GM03348 (cell line): ENCODE measurements at regions not wholly inside any gene's neighbourhood (a gene's known extent, or its start where the extent isn't known, plus 50 kb on each side); places are given as distances from the start of the nearest gene placed in this dataset.
"Not testable (repeated sequence)": the region's sequence is repeated elsewhere in the genome, so short reads cannot be mapped to it uniquely, and the experiment has no call there.

ENCODE experiments used
- DNase-seq: peaks from one replicate; pipeline ENCODE4 v3.0.0; 2012; ENCODE audit warnings: low spot score

- no peak for DNase-seq
These were observed 520.2 kb upstream of the NUDT12 start for GRCh38 chr5:104082754-104083153.

DNA sequence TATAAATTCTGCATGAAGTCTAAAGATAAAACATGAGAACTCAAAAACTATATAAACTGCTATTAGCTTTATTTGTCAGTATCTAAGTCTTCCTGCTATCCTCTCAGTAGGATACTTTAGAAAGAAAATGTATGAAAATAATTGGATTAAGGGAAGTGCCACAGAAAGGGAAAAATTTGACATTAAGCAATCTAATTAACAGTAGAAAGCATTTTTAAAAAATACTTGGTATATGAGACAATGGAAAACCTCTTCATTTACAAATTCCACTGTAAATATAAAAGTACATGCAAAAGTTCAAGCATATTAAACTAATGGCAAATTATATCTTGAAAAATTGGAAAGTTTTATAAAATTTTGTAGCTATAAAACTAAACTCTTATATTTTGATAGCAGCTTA, 518.6 kb upstream of the NUDT12 start:
- no peak for DNase-seq

- DNase-seq, result no peak
These were observed 518.1 kb upstream of the NUDT12 start for GRCh38 chr5:104080646-104081175.

- DNase-seq, result not testable (repeated sequence)
These were observed 517.5 kb upstream of the NUDT12 start for GRCh38 chr5:104079861-104080645.

DNA sequence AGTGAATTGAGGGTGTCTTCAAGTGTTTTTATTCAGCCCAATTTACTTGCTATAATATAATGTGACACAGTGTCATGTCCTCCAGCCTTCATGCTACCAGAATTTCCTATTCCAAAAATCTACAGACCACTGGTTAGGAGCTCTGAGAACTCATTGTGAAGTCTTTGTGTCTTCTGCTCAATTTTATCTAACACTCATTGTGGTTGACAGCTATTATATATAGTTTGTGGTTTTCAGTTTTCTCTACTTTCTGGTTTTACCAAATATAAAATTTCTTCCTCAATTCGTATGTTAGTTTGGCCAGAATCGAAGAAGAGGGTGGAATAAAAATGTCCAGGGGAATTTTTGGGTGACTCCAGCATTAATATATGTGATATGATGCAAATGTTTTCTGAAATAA, 509.3 kb upstream of the NUDT12 start:
- no peak for DNase-seq

DNA sequence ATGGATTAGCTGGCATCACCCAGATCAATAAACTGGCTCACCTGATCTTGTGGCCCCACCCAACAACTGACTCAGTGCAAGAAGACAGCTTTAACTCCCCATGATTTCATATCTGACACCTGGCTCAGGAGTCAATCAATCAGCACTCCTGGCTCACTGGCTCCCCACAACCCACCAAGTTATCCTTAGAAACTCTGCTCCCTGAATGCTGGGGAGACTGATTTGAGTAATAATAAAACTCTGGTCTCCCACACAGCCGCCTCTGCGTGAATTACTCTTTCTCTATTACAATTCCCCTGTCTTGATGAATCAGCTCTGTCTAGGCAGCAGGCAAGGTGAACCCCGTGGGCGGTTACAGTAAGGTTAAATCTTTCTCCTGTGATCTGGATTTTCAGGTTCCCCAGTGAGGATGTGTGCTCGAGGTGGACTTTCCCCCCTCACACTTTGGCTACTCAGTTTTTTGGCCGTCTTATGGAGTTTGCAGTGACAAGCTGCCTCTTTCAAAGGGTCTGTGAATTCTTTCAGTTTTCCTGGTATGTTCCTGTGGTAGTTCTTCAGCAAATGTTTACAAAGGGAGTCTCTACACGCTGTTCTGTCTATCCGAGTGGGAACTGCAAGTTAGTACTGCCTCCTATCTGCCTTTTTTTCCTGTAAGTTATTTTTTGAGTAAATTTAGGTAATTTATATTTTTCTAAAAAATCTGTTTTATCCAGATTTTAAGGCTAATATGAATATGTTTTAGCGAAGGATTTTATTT, 500.2 kb upstream of the NUDT12 start:
- peak; percentile 1 for DNase-seq

DNA sequence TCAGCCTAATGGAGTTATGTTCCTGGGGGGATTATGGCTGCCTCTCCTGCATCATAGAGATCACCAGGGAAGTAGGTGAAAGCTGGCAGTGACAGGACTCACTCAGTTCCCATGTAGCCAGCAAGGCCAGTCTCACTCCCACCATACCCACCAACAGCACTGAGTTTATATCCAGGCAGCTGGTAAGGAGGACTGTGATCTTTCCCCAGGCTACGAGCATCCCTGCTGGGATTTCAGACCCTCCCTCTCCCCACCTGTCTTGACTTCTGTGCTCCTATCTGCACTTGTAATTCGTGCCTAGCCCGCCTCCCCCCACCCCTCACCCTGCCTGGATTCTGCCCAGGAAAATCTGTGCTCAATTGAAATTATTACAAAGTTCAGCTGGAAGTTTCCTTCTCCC, 499.1 kb upstream of the NUDT12 start:
- no peak for DNase-seq

- no peak for DNase-seq
These were observed 490.7 kb upstream of the NUDT12 start for GRCh38 chr5:104053353-104053649.

DNA sequence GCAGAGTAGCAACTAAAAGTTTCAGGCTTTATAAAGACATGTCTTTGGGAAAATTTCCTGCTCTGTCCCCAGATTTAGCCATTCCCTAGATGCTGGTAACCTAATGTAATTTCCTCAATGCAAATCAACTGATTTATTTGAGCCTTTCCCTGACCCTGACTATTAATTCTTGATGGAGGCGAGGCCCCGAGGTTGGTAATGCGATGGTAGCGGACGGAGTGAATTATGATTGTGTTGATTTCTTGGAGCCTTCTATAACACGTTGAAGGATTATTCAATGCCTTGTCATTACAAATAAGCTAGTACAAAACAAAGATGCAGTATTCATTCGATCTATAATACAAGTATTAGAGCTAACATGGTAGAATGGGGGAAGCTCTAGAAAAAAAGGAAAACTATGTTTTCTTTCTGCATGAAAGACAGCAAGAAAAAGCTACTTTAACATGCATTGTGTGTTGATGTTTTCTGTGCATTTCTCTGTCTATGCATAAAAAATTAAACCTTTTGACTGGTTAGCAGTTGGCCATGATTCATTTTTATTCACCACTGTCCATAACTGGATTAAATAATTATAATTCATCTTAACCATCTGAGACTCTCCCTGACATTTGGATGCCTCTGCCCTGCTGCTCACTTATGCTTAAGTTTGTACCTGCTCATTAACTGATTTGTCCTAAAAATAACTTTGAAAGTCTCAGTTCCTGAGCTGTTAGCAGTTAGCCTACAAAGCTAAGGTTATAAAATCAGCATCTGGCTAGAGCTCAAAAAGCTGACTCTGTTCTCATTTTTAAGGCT, 490.2 kb upstream of the NUDT12 start:
- no peak for DNase-seq

DNA sequence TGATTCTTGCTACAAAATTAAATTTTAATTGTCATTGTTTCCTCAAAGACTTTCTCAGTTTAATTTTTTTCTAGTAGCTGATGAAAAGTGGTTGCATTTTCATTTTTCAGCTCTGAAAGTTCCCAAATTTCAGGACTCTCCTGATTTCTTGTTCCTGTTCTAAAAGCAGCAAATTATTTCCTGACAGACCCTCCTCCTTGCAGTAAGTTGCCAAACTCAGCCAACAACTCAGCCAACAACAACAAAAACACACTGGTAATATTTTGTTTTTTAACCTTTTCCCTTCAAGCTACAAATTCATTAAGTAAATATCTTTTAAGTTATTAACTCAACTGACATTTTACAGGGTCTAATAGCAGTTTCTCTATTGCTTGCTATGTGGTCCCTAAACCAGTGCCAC, 487.8 kb upstream of the NUDT12 start:
- no peak for DNase-seq

DNA sequence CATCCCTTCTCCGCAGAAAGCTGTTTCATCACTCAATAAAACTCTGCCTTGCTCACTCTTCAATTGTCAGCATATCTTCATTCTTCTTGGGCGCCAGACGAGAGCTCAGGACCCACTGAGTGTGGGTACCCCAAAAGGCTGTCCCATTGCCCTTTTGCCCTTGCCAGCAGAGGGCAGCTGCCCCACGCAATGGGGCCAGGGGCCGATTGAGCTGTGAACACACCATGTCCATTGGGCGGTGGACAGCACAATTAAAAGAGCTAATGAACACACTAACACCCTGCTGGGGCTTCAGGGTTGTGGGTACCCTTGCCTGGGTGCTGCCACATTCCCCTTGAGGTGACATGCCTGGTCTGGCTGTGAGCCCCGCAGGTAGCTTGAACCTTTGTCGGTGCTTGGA, 487.2 kb upstream of the NUDT12 start:
- DNase-seq, result no peak

GRCh38 chr5:104048231-104048630, 485.6 kb upstream of the NUDT12 start:
- DNase-seq, result no peak

GRCh38 chr5:104045987-104046386, 483.4 kb upstream of the NUDT12 start:
- no peak for DNase-seq

- not testable (repeated sequence) for DNase-seq
These were observed 477.3 kb upstream of the NUDT12 start for GRCh38 chr5:104039871-104040270.

DNA sequence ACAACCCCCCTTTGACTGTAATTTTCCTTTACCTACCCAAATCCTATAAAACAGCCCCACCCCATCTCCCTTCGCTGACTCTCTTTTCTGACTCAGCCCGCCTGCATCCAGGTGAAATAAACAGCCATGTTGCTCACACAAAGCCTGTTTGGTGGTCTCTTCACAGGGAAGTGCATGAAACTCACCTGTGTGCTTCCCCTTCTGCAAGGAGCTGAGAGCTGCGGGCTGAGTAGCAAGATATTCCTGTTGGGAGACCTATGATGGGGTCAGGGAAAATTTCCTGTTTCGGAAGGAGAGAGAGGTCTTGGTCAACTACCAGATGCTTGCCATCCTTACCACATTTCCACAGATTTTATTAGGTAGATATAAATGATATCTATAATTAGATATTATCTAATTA, 474.5 kb upstream of the NUDT12 start:
- DNase-seq, result not testable (repeated sequence)

- DNase-seq, result not testable (repeated sequence)
These were observed 470.6 kb upstream of the NUDT12 start for GRCh38 chr5:104033186-104033585.

DNA sequence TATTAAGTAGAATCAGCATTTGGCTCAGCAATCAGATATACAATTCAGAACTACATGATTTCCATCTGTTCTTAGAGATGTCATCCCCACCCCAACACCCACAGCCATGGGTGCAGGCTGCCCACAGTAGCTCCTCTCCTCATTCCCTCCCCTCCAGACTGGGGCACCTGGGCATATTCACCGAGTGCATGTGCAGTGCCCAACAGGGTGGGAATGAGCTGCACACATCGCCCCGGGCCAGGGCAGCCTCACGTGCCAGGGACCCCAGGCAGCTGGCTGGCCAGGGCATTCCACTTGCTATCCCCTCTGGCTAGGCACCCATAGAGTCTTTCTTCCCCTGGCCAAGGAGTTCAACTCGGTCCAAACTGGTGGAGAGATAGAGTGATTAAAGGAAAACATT, 461.9 kb upstream of the NUDT12 start:
- no peak for DNase-seq

DNA sequence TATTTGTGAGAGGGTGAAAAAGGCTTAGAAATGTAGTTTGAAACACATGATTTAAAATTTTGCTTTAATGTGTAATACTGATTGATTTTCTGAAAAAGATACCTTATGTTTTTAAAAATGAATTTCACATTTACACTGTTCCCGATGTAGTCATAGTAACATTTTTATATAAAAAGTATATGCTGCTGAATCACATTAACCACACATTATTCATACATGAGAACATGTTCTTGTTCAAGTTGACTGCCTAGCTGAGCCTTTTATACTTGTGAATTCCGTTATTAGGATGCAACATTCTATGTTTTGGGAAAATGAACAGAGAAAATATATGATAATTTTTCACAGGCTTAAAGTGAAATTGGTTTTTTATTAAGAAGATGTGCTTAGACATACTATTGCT, 461.1 kb upstream of the NUDT12 start:
- no peak for DNase-seq

DNA sequence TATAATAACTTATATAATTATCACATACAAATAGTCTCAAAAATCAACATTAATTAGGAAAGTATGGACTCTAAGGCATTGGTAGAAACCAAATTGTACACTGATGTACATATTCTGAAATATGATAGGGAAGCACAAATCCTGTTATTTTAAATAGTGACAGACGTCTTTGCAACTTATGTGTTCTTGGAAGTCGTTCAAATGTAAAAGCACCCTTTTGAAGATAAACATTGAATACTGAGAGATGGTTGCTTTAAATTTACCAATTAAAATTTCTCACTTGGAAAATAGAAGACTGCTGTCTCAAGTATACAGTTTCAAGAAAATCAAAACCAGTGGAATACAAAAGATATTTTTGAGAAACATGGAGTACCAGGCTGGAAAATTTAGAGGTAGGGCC, 457.4 kb upstream of the NUDT12 start:
- no peak for DNase-seq

- no peak for DNase-seq
These were observed 455.7 kb upstream of the NUDT12 start for GRCh38 chr5:104018299-104018698.

- peak; percentile 17 for DNase-seq
These were observed 454.1 kb upstream of the NUDT12 start for GRCh38 chr5:104016646-104017045.

- no peak for DNase-seq
These were observed 453.2 kb upstream of the NUDT12 start for GRCh38 chr5:104015765-104016164.

DNA sequence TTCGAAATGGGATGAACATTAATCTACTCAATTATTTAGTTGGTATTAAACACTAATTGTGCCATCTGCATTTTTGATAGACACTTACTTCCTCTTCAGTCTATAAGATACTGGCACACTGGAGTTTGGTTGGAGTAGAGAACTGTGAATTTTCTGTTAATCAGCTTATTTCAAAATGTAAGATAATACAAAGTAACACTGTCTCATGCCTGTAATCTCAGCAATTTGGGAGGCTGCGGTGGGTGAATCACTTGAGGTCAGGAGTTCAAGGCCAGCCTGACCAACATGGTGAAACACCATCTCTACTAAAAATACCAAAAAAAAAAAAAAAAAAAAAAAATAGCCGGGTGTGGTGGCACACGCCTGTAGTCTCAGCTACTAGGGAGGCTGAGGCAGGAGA, 440.2 kb upstream of the NUDT12 start:
- not testable (repeated sequence) for DNase-seq
